ENCODE measurements at regions not wholly inside any gene's neighbourhood (a gene's known extent, or its start where the extent isn't known, plus 50 kb on each side); places are given as distances from the start of the nearest gene placed in this dataset.

GRCh38 chr11:97611345-97611744 is 1221.5 kb downstream of the JRKL start:
- H3K9ac ChIP-seq (ENCODE audit: insufficient read depth, low read length, poor library complexity, severe bottlenecking) = no peak overlapping the region
- no peaks in the 10 kb centered on the region for H4K20me1 ChIP-seq (ENCODE audit: insufficient read depth, low read length)
- H3K36me3 ChIP-seq (replicated peaks in 1 of 2; ENCODE audit: control insufficient read depth in 1 of 2, insufficient read depth in 2 of 2, low read length in 2 of 2) = no peaks in the 10 kb centered on the region
- no peak overlapping the region for H3K4me3 Mint-ChIP-seq
- H3K4me1 Mint-ChIP-seq = no peaks in the 10 kb centered on the region
- H3K9me3 ChIP-seq (replicated peaks in 1 of 2; ENCODE audit: control insufficient read depth in 1 of 2, insufficient read depth in 1 of 2, low read length in 2 of 2) = peaks cover 8 to 30% of the 10 kb centered on the region in 2 donors
- no peak overlapping the region for H3K27ac ChIP-seq (ENCODE audit: low read depth in 1 of 2, low read length in 2 of 2)
- no peaks in the 10 kb centered on the region for H3K4me1 ChIP-seq (ENCODE audit: control insufficient read depth in 1 of 2, insufficient read depth in 2 of 2, low read length in 2 of 2)
- no peak overlapping the region for H3K4me3 ChIP-seq (replicated peaks in 1 of 3; ENCODE audit: low read depth in 2 of 3, low read length in 3 of 3)
- peaks cover 9 to 23% (median 13%) of the 10 kb centered on the region in 7 donors for H3K9me3 Mint-ChIP-seq
- H3K36me3 Mint-ChIP-seq = no peaks in the 10 kb centered on the region
- H2AFZ ChIP-seq (ENCODE audit: insufficient read depth, low read depth, low read length, poor library complexity, severe bottlenecking) = no peak overlapping the region
- intact Hi-C loops (cut with micrococcal nuclease) = no loop called here
- no peaks in the 10 kb centered on the region for H3K27me3 ChIP-seq (ENCODE audit: control insufficient read depth in 2 of 2, insufficient read depth in 2 of 2, low read length in 2 of 2)
- DNase-seq = no peak
- H3K27me3 Mint-ChIP-seq (ENCODE audit: low read depth in 3 of 3) = peaks cover 0 to 2% (median 0%) of the 10 kb centered on the region in 3 donors
- no peaks in the 10 kb centered on the region for H3K79me2 ChIP-seq (ENCODE audit: insufficient read depth, low read length)
- 93% methylated on average over 9 of the region's 10 CpGs for WGBS (ENCODE audit: insufficient coverage)
- no peak overlapping the region for H3K27ac Mint-ChIP-seq
- TF ChIP-seq CTCF (IDR thresholded peaks at IDR 0.05) = no peak
- no peak overlapping the region for H3K4me2 ChIP-seq (replicated peaks; ENCODE audit: extremely low read depth, low read length, poor library complexity, severe bottlenecking)

- H3K4me1 ChIP-seq (ENCODE audit: control insufficient read depth in 1 of 2, insufficient read depth in 2 of 2, low read length in 2 of 2) = no peaks in the 10 kb centered on the region
- H3K4me1 Mint-ChIP-seq = no peaks in the 10 kb centered on the region
- H3K27me3 ChIP-seq (ENCODE audit: control insufficient read depth in 2 of 2, insufficient read depth in 2 of 2, low read length in 2 of 2) = no peaks in the 10 kb centered on the region
- H3K9ac ChIP-seq (ENCODE audit: insufficient read depth, low read length, poor library complexity, severe bottlenecking) = no peak overlapping the region
- H3K79me2 ChIP-seq (ENCODE audit: insufficient read depth, low read length) = no peaks in the 10 kb centered on the region
- H3K9me3 ChIP-seq (replicated peaks in 1 of 2; ENCODE audit: control insufficient read depth in 1 of 2, insufficient read depth in 1 of 2, low read length in 2 of 2) = peaks cover 7 to 21% of the 10 kb centered on the region in 2 donors
- intact Hi-C loops (cut with micrococcal nuclease) = no loop called here
- peaks cover 0 to 3% (median 0%) of the 10 kb centered on the region in 3 donors for H3K27me3 Mint-ChIP-seq (ENCODE audit: low read depth in 3 of 3)
- no peak overlapping the region for H3K4me3 ChIP-seq (replicated peaks in 1 of 3; ENCODE audit: low read depth in 2 of 3, low read length in 3 of 3)
- H4K20me1 ChIP-seq (ENCODE audit: insufficient read depth, low read length) = no peaks in the 10 kb centered on the region
- H3K36me3 ChIP-seq (replicated peaks in 1 of 2; ENCODE audit: control insufficient read depth in 1 of 2, insufficient read depth in 2 of 2, low read length in 2 of 2) = no peaks in the 10 kb centered on the region
- no peak overlapping the region for H2AFZ ChIP-seq (ENCODE audit: insufficient read depth, low read depth, low read length, poor library complexity, severe bottlenecking)
- TF ChIP-seq CTCF (IDR thresholded peaks at IDR 0.05) = no peak
- no peak overlapping the region for H3K4me3 Mint-ChIP-seq
- no peak overlapping the region for H3K27ac Mint-ChIP-seq
- no peak overlapping the region for H3K27ac ChIP-seq (ENCODE audit: low read depth in 1 of 2, low read length in 2 of 2)
- no CpG with 5 or more reads among the region's 3 CpGs for WGBS (ENCODE audit: insufficient coverage)
- peaks cover 6 to 19% (median 13%) of the 10 kb centered on the region in 7 donors for H3K9me3 Mint-ChIP-seq
- H3K4me2 ChIP-seq (replicated peaks; ENCODE audit: extremely low read depth, low read length, poor library complexity, severe bottlenecking) = no peak overlapping the region
- no peaks in the 10 kb centered on the region for H3K36me3 Mint-ChIP-seq
- no peak for DNase-seq
Observed at GRCh38 chr11:97614606-97615005, 1224.8 kb downstream of the JRKL start.

Measured in CD14-positive monocyte (primary cell).